ENCODE measurements at regions not wholly inside any gene's neighbourhood (a gene's known extent, or its start where the extent isn't known, plus 50 kb on each side); places are given as distances from the start of the nearest gene placed in this dataset.

- DNase-seq: no peak
These were observed 55.7 kb upstream of the TRABD2B start for GRCh38 chr1:48052923-48053291.

DNA sequence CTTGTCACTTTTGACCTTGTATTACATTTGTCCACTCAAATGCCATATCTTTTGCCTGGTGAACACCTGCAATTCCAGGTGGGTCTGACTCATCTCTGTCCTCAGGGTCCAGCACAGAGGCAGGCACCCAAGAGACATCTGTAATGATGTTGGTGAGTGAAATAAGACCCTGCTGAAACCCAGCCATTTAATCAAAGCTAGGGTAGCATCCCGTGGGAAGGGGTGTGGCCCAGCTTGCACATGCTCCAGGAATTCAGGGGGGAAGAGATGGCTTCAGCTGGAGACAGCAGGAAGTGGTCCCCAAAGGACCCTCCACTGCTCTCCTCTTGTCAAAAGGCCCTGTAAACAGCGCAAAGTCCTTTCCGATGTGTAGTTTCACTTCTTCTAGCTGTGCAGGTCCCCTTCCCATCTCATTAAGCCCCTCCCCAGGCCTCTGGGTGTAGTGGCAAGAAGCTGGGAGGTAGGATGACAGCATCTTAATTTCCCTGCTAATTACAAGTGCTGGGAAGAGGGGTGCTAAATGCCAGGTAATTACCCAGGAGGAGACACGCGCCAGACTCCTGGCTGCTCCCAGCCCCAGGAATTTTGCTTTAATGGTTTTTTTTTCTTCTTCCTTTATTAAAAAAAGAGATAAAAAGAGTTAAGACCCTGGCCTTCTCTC is 54.4 kb upstream of the TRABD2B start:
- DNase-seq: no peak

DNA sequence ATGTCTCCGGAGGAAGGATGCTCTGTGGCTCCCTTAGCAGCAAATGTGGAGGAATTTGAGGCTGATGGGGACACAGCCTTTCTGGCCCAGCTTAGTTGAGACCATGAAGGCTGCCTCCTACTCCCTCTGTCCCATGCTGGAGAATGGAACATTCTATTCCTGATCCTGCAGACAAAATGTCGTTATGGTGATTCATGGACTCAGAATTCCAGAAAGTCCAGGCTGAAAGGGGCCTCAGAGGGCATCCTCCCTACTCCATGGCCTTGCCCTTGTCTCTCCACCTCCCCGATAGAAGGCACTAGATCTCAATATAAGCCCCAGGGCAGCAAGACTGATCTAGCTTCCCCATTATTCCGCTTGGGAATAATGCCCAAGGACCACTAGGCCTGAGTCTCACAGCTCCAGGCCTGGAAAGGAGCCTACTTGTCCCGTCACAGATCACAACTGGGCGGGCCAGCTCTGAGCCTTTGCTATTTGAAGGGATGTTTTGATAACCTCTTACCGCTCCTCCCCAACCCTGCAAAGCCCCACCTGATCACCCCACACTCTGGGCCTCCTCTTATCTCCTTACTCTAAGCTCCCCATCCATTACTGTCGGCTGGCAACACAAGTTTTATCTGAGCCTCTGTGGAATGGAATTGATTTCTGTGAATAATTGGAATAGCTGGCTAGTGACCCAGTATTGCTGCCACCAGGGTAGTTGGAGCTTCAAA is 52.8 kb upstream of the TRABD2B start:
- no peak for DNase-seq

- no peak for DNase-seq
These were observed 51.8 kb upstream of the TRABD2B start for GRCh38 chr1:48048980-48049379.

GRCh38 chr1:48048064-48048463 is 50.9 kb upstream of the TRABD2B start:
- DNase-seq: no peak

DNA sequence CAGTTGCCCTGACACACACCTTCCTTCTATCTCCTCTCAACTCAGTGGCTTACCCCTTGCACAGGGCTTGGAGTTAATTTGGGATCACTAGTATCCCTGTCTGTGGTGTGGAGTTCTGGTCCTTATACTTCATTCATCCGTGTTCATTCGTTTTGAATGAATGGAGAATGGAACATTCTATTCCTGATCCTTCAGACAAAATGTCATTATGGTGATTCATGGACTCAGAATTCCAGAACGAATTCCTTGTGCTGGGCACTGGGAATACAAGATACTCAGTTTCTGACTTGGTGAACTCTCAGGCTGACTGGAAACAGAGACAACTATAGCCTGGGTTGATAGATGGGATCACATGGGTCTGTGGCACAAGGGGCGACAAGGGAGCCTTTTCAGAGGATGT is 49.9 kb upstream of the TRABD2B start:
- DNase-seq: no peak

Measured in hippocampal formation (tissue), 2 donors.